ENCODE measurements at regions not wholly inside any gene's neighbourhood (a gene's known extent, or its start where the extent isn't known, plus 50 kb on each side); places are given as distances from the start of the nearest gene placed in this dataset.

DNA sequence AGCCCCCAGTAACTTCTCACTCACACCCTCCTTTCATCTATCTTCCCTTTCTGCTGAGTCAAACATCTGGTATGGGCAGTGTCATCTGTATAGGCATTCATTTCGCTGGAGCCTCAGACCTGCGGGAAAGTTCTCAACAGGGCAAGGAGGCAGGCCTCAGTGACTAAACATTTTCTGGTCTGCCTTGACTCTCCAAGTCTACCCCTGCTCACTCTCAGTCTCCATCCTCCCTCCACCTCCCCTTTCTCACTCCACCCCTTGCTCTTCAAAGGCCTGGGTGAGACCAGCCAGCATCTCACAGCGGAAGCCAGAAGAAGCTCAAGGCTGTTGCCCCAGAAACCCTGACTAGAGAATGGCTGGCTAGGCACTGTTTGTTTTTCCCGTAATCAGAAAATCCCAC lies 105.0 kb upstream of the BEND6 start:
- TF ChIP-seq, protein P1, sequence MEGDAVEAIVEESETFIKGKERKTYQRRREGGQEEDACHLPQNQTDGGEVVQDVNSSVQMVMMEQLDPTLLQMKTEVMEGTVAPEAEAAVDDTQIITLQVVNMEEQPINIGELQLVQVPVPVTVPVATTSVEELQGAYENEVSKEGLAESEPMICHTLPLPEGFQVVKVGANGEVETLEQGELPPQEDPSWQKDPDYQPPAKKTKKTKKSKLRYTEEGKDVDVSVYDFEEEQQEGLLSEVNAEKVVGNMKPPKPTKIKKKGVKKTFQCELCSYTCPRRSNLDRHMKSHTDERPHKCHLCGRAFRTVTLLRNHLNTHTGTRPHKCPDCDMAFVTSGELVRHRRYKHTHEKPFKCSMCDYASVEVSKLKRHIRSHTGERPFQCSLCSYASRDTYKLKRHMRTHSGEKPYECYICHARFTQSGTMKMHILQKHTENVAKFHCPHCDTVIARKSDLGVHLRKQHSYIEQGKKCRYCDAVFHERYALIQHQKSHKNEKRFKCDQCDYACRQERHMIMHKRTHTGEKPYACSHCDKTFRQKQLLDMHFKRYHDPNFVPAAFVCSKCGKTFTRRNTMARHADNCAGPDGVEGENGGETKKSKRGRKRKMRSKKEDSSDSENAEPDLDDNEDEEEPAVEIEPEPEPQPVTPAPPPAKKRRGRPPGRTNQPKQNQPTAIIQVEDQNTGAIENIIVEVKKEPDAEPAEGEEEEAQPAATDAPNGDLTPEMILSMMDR (IDR thresholded peaks at IDR 0.05), result no peak
- no peak for TF ChIP-seq POLR2AphosphoS5 (IDR thresholded peaks at IDR 0.05)
- TF ChIP-seq POLR2A (IDR thresholded peaks at IDR 0.05), result no peak
- TF ChIP-seq EP300 (IDR thresholded peaks at IDR 0.05), result no peak
